Activated CD4-positive, CD25-positive, alpha-beta regulatory T cell treated with anti-CD3 and anti-CD28 coated beads, Interleukin-2, amount 50 U/mL, for 16 hours (primary cell): ENCODE measurements at regions not wholly inside any gene's neighbourhood (a gene's known extent, or its start where the extent isn't known, plus 50 kb on each side); places are given as distances from the start of the nearest gene placed in this dataset.

ENCODE experiments used
- DNase-seq: peaks from one replicate; pipeline ENCODE4 v3.0.0-alpha.2; 2020; ENCODE audit warnings: low read depth, low spot score

DNA sequence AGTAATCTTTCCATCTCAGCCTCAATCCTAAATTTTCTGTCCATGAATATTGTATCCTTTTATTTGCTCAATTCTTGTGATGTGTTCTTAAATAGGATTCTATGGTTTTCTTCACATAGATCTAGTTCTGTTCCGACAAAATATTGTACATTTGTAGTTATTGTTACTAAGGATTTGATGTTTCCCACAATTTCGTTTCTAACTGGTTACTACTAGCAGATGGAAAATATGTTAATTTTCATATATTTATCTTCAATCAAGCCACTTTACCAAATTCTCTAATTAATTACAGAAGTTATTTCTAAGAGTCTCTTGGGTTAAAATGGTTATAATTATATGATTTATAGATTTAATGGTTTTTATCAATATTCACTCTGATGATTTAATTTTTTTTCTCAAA is 60.3 kb downstream of the SEC61B start:
- no peak for DNase-seq

DNA sequence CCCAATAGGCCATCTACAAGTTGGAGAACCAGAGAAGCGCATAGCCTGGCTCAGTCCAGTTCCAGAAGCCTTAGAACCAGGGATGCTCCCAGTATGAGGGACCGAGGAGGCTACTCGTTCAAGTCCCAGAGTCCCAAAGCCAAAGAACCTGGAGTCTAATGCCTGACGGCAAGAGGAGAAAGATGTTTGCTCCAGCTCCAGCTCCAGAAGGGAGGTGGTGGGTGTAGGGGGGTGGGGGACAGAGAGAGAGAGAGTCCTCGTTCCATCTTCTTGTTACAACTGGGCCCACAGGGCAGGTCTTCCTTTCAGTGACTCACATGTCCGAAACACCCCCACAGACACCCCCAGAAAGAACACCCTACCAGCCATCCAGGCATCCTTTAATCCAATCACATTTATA is 63.9 kb downstream of the SEC61B start:
- DNase-seq, result no peak

DNA sequence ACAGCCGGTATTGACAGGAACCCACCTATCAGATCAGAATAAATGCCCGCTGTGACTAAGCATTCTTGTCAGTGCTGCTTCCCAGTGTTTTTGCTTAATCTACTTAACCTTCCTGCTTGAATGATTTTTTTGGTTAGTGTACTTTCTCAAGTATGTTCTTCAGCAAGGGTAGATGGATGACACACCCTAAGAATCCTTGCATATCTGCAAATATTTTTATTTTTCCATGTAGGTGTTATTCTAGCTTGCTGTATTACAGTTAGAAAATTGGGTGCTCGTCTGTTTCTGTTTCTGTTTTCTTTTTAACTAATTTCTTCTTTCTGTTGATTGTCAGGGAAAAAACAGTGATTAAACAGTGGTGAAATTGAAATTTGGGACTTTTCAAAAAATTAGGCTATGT is 64.5 kb downstream of the SEC61B start:
- no peak for DNase-seq

DNA sequence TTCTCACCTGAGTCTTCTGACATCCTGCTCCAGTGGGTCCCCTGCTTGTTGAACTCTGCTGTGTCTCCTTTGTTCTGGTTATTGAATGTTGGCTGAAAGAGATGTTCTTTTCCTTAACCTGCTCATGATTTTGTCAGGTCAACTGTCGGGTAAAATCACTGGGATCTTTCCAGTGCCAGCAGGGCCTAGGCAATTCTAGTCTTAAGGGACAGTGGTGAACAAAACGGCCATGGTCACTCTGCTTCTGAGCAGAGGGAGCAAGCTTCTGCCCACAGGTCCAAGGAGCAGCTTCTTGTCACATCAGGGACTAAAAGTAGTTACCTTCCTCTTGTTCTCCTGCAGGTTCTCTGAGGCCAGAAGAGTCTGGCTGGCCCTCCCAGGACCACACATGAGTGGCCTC is 65.6 kb downstream of the SEC61B start:
- DNase-seq, result no peak

- no peak for DNase-seq
These were observed 66.7 kb downstream of the SEC61B start for GRCh38 chr9:99288830-99289229.

DNA sequence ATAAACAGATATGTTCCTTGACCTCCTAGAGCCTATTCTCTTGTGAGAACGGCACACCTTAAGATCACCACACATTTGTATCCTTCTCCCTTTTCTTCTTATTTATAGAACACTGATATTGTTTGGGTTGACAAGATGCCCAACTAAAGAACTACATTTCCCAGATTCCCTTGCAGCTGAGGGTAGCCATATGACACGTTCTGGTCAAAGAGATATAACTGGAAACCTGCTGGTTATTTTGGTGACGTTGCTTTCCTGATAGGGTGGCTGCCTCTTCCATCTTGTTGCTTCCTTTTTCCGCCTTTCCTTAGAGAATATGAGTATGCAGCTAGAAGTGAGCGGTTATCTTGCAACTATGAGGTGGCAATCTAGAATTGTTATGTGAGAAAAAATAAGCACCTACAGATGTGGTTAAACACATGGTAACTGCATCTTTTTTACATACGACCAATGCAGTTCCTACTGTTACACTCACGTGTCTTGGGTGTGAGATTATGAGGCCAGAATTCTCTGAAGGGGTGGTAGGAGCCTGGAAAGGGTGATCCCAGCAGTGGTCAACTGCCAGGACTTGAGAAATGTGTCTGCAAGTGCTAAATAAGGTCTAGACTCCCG is 72.9 kb downstream of the SEC61B start:
- DNase-seq, result no peak

DNA sequence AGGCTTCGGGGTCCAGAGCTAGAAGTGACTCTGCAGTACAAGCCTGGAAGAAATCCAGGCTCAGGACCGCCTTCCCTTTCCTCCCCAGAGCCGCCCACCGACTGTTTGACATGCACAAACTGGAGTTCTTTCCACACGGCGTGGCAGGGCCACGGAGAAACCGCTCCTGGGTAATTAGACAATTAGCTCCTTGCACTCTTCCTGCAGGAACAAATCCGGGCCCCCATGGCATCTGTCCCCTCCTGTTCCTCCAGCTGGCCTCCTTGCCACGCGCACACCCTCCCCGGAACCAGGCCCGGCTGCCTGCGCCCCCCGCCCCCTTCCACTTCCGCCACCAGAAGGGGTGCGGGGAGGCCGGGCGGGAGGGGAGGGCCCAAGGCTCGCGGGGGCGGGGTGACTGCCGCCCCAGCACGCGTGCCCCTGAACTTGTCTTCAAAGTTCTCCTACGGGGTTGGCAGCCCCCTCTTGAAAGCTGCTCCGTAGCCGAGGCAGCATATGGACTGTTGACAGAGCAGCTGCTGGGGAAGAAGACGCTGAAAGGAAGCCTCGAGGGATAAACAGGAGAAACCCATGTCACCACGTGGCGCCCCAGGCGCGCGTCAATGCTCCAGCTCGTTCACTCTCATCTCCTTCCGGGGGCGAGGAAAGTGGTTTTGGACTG is 74.3 kb downstream of the SEC61B start:
- no peak for DNase-seq

DNA sequence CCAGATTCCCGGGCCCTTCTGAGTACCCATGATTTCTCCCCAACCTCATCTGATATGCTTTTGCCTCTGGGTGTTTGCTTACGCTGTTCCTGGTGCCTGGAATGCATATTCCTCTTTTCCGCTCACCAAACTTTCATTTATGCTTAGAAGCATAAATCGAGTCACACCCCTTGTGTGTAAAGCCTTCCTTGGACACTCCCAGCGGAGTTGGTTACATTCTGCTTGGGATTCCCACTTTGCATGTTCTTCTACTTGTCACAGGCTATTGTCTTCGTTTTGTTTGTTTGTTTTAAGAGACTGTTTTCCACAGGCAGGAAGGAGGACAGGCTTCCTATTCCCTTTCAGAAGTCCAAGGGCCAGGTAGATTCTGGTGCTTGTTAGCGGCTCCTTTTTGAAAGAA is 76.5 kb downstream of the SEC61B start:
- DNase-seq, result no peak

GRCh38 chr9:99299211-99300102 is 77.4 kb downstream of the SEC61B start:
- DNase-seq, result no peak

GRCh38 chr9:99300103-99300439 is 78.0 kb downstream of the SEC61B start:
- DNase-seq, result no peak

GRCh38 chr9:99300603-99301002 is 78.5 kb downstream of the SEC61B start:
- DNase-seq, result no peak

- DNase-seq, result no peak
These were observed 81.1 kb downstream of the SEC61B start for GRCh38 chr9:99303177-99303576.

DNA sequence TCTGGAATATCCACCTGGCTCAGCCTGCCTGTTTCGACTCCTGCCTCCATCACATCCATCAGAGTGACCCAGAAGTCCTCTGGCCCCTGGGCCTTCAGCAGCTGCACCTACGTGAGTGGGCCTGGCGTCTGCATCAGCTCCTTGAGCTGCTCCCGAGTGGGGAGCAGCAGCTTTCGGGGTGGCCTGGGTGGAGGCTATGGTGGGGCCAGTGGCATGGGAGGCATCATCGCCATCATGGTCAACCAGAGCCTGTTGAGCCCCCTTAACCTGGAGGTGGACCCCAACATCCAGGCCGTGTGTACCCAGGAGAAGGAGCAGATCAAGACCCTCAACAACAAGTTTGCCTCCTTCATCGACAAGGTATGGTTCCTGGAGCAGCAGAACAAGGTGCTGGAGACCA is 83.0 kb downstream of the SEC61B start:
- no peak for DNase-seq

DNA sequence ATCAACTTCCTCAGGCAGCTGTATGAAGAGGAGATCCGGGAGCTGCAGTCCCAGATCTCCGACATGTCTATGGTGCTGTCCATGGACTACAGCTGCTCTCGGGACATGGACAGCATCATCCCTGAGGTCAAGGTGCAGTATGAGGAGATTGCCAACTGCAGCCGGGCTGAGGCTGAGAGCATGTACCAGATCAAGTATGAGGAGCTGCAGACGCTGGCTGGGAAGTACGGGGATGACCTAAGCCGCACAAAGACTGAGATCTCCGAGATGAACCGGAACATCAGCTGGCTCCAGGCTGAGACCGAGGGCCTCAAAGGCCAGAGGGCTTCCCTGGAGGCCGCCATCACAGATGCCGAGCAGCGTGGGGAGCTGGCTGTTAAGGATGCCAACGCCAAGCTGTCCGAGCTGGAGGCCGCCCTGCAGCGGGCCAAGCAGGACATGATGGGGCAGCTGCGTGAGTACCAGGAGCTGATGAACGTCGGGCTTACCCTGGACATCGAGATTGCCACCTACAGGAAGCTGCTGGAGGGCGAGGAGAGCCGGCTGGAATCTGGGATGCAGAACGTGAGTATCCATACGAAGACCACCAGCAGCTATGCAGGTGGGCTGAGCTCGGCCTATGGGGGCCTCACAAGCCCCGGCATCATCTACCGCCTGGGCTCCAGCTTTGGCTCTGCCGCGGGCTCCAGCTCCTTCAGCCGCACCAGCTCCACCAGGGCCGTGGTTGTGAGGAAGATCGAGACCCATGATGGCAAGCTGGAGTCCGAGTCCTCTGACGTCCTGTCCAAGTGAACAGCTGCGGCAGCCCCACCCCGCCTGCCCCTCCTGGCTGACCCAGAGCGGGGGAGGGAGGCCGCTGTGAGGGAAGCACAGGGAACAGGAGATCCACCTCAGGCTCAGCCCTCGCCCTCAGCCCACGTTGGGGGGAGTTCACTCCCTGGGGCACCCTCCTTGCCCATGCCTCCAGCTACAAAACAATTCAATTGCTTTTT is 84.0 kb downstream of the SEC61B start:
- no peak for DNase-seq

GRCh38 chr9:99307851-99308250 is 85.8 kb downstream of the SEC61B start:
- no peak for DNase-seq

GRCh38 chr9:99309141-99309939 is 87.3 kb downstream of the SEC61B start:
- DNase-seq, result no peak

- no peak for DNase-seq
These were observed 90.7 kb downstream of the SEC61B start for GRCh38 chr9:99312736-99313135.

- DNase-seq, result no peak
These were observed 97.0 kb downstream of the SEC61B start for GRCh38 chr9:99319048-99319447.

DNA sequence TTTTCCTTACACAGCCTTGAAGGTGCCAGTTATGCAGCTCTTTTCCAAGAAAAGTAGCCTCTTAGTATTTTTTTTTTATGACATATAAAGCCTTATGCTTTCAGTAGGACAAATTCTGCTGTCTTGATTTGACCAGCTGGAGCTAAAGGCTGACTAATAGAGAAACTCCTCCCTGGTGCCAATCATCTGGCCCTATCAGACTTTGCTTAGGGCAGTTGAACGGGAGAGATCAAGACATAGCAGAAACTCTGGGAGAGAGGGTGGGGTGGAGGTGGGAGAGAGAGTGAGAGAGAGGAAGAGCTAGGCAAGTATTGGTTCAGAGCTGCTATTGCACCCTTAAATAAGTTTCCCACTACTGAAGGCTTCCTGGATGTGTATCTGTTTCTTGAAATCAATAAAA is 100.2 kb downstream of the SEC61B start:
- no peak for DNase-seq

DNA sequence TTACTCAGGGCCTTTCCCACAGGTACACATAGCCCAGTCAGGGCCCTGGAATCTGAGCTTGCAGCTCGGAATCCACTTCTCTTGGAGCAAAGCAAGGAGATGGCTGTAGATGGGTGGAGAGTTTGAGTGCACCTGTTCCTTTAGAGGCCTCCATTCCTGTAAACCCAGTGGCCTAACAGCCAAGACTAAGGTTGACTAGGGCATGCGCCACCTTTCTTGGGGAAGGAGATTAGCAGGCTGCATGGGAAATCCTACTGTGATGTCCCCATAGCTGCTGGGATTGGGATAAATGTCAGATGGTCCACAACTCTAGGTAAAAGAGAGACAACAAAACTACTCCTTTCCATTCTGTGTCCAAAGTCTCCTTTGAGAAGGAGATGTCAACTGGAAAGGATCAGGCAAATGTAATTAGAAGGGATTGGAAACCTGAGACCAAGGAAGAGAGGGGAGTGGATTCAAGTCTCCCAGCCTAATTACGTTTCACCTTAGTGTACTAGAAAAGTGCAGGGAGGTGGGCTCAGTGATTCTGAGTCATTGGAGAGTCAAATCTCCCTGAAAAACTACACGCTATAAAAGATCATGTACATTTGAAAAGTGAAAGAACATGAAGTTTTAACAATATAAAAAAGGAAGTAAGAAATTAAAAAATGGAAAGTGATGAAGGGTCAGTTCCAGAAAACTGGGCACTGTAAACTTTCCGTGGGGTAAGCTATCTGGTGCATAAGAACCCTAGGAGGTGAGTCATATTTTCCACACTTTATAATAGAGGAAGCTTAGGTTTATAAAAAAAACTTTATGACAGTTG is 104.2 kb downstream of the SEC61B start:
- no peak for DNase-seq
